ENCODE measurements at regions not wholly inside any gene's neighbourhood (a gene's known extent, or its start where the extent isn't known, plus 50 kb on each side); places are given as distances from the start of the nearest gene placed in this dataset.
A peak's percentile ranks its signal among the peaks of the same experiment; 100 is the strongest.
"Not testable (repeated sequence)": the region's sequence is repeated elsewhere in the genome, so short reads cannot be mapped to it uniquely, and the experiment has no call there.

DNA sequence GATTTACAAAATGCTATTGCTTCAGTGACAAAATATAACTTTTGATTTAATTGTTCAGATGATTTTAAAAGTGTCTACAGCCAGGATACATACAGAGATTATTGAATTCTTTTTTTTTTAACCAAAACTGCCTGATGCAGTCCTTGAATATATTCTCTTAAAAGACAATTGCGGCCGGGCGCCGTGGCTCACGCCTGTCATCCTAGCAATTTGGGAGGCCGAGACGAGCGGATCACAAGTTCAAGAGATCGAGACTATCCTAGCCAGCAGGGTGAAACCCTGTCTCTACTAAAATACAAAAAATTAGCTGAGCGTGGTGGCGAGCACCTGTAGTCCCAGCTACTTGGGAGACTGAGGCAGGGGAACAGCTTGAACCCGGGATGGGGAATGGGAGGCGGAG lies 497.0 kb upstream of the FSIP2 start:
- no peak overlapping the region for H3K4me3 ChIP-seq
- H3K27ac ChIP-seq: no peak overlapping the region

DNA sequence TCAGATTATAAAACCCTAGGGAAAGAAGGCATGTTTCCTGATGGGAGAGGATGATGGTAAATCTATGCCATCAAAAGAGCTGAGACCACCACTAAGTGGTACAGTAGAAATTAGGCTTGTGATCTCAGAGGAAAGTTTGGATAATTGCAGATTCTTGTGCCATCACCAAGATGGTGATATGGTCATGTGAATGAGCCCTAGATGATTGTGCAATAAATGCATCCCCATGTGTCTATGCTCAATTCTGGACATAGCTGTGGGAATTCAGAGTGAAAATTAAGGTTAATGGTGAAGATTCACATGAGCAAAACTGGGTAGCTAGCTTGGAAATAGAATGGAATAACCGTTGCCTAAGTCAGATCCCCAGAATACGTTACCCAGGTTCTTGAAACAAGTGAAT lies 496.1 kb upstream of the FSIP2 start:
- no peak overlapping the region for H3K4me3 ChIP-seq
- no peak overlapping the region for H3K27ac ChIP-seq

DNA sequence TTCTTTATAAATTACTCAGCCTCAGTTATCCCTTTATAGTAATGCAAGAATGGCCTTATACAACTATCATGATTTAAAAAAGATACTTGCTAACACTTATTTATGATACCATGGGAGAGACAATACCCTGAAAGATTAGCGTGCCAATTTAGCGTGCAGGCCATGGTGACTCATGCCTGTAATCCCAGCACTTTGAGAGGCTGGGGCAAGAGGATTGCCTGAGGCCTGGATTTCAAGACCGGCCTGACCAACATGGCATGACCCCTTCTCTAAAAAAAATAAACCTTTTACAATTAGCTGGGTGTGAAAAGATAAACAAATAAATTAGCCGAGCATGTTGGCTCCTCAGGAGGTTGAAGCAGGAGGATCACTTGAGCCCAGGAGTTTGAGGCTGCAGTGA lies 493.4 kb upstream of the FSIP2 start:
- no peak overlapping the region for H3K27ac ChIP-seq

DNA sequence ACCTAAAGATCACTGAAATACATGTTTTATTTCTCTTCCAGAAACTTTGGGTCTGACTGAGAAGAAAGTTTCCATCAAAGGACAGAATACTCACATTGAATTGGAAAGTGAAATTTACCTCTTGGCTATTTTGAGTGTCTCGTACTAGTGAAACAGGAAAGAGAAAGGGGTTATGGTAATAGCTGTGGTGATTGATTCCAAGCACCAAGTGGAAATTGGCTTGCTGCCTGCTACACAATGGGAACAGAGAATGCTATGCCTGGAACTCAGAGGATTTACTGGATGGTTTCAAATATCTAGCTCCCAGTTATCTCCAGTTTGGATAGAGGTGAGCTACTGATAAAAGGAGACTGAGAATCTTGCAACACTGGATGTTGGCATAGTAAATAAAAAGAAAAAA lies 492.8 kb upstream of the FSIP2 start:
- H3K4me3 ChIP-seq: no peak overlapping the region
- no peak overlapping the region for H3K27ac ChIP-seq

More for the DNA sequence above, 493.4 kb upstream of the FSIP2 start:
- H3K4me3 ChIP-seq: no peak overlapping the region

DNA sequence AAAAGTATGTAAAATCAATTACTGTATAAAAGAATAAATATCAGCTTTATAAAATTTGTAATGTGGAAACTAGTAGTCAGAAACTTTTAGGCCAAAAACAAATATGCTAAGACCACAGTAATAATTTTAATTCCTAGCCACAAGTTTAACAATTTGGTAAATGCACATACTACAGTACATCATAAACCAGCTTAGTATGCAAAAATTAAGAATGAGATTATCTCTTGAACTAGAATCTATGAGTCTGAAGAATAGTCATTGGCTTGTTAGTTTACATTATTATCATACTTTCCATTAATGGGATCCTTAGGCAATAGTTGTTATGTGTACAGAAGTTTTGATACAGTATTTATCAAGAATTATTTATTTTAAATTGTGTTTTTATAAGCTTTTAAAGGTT lies 491.9 kb upstream of the FSIP2 start:
- Histone ChIP-seq H3K27ac (no peak overlapping the region), H3K4me3 (no peak overlapping the region)

DNA sequence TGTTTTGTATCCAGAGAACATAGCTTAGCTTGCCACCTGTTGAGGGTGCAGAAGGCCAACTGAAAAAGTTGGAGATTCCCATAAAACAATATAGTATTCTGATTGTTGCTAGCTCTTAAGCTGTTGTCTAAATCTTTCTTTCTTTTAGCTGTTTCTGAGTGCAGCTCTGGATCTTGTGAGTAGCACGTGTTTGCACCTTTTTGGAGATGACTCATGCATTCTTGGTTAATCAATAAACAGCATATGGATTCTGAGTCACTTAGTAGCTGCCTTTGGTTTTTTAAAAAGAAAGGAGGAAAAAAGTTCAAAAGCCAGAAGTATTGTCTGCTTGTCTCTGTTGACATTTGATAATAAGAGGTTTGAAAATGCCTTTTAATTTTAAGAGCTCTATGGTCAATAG lies 483.0 kb upstream of the FSIP2 start:
- Histone ChIP-seq H3K4me3 (no peak overlapping the region), H3K27ac (no peak overlapping the region)

DNA sequence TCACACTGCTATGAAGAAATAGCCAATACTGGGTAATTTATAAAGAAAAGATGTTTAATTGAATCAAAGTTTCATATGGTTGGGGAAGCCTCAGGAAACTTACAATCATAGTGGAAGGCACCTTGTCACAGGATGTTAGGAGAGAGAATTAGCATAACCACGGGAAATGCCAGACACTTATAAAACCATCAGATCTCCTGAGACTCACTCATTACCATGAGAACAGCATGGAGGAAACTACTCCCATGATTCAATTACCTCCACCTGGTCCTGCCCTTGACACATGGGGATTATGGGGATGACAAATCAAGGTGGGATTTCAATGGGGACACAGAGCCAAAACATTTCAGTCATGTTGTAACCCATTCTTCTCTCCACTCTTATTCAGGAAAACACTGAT lies 472.9 kb upstream of the FSIP2 start:
- Histone ChIP-seq H3K27ac (no peak overlapping the region), H3K4me3 (no peak overlapping the region)

DNA sequence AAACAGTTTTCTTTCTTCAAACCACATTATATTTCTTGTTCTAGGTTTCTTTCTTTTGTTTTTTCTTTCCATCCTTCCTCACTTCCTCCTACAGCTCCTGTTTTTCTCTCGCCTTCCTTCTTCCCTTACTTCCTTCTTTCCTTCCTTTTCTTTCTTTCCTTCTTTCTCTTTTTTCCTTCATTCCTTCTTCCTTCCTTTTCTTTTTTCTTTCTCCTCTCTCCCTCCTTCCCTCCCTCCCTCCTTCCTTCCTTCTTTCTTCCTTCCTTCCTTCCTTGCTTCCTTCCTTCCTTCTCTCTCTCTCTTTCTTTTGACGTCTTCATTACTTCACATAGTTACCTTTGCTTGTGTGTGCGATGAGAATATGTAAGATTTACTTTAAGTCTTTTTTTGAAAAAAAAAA lies 470.0 kb upstream of the FSIP2 start:
- Histone ChIP-seq H3K27ac (no peak overlapping the region), H3K4me3 (no peak overlapping the region)

DNA sequence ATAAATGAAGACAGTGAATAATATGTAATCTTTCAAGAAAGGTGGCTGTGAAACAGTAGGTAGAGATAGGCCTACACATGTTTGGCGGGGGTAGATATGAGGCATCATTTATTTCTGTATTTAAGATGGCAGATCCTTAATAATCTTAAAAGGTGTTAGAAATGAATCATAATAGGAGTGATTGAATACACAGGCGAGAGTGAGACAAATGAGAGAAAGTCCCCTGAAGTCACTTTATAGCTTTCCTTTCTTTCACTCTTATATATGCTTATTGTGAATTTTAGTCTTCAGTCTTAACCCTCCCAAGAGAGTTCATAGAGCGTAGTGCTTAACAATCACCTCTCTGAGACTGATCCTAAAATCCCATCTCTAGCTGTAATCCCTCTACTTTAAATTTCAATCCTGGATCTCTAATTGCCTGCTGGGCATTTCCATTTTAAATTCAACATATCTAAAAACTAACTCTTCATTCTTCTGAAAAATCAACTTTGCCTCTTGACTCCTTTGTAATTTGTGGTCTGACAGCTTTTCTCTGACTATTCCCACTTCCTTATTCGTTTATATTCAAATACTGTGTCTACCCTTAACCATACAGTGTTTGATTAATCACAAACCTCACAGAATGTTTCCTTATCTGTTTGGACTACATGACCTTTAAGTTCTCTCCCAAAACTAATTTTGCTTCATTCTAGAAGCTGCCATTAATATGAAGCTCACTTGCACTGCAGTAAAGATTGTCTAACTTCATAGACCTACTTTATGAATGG lies 463.7 kb upstream of the FSIP2 start:
- H3K4me3 ChIP-seq: no peak overlapping the region

DNA sequence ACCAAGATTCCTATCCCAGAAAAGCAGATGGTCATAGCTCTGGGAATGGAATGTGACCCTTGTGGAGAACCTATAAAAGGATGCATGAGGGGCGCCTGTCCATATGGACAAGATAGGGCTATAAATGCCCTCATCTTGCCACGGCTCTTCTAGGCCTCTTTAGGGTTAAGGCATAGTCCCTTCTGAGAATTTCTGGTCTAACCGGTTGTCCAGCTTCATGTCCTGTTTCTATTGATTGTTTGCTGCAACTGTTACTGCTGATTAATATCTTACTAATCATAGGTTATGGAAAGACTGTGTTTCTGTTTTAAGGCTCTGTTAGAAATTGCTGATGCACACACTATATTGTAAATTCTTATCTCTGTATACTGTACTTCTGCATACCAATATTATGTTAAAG lies 462.6 kb upstream of the FSIP2 start:
- not testable (repeated sequence) for H3K4me3 ChIP-seq, H3K27ac ChIP-seq

More for the DNA sequence above, 463.7 kb upstream of the FSIP2 start:
- H3K27ac ChIP-seq: no peak overlapping the region

DNA sequence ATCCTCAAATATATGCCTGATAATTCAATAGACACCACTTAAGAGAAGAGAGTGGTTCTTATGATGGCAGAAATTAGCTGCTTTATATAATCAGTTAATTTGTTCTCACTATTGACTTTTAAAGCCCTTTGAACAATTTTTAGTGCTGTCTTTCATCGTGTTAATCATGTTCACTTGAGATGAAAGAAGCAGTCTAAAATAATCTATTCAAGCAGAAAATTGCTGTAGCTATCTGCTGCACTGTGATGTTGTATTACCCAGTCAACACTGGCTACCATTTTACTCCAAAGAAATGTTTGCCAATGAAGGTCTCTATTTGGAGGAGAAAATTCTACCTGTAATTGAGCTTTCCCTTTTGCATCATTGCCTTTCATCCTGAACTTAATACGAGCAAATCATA lies 459.8 kb upstream of the FSIP2 start:
- no peak overlapping the region for H3K4me3 ChIP-seq

DNA sequence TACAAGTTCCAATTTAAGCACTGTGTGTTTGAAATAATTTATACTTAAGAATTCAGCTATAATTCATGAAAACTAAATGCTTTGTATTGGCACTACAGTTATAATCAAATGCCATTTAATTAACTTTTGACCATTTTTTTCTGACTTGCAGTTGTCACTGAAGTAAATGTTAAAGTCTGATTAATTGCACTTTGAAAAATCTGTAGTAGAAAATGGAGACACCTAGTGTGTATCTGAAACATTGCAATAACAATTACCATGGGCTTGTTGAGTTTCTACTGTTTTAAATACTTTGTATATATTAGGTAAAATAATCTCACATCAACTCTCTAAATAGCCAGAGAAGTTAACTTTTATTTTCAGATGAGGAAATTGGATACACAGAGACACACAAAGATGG lies 458.6 kb upstream of the FSIP2 start:
- no peak overlapping the region for H3K27ac ChIP-seq
- no peak overlapping the region for H3K4me3 ChIP-seq

More for the DNA sequence above, 459.8 kb upstream of the FSIP2 start:
- no peak overlapping the region for H3K27ac ChIP-seq

DNA sequence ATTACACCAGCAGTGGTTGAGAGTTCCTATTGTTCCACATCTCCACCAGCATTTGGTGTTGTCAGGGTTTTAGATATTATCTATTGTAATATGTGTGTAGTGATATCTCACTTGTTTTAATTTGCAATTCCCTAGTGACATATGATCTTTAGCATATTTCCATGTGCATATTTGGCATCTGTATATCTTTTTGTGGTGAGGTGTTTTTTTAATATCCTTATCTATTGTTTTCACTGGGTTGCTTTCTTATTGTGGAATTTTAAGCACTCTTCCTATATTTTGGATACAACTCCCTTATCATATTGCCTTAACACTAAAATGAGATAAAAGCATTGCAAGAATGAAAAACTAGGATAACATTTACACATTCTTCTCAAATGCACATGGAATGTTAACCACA lies 453.9 kb upstream of the FSIP2 start:
- Histone ChIP-seq H3K4me3 (no peak overlapping the region), H3K27ac (no peak overlapping the region)

DNA sequence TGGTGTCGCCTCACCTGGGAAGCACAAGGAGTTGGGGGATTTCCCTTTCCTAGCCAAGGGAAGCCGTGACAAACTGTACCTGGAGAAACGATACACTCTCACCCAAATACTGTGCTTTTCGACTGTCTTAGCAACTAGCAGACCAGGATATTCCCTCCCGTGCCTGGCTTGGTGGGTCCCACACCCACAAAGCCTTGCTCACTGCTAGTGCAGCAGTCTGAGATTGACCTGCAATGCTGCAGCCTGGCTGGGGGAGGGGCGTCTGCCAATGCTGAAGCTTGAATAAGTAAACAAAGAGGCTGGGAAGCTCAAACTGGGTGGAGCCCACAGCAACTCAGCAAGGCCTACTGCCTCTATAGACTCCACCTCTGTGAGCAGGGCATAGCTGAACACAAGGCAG lies 448.6 kb upstream of the FSIP2 start:
- H3K27ac ChIP-seq: not testable (repeated sequence)
- H3K4me3 ChIP-seq: peak overlapping the region in 1 of 7 experiments; percentile 14

DNA sequence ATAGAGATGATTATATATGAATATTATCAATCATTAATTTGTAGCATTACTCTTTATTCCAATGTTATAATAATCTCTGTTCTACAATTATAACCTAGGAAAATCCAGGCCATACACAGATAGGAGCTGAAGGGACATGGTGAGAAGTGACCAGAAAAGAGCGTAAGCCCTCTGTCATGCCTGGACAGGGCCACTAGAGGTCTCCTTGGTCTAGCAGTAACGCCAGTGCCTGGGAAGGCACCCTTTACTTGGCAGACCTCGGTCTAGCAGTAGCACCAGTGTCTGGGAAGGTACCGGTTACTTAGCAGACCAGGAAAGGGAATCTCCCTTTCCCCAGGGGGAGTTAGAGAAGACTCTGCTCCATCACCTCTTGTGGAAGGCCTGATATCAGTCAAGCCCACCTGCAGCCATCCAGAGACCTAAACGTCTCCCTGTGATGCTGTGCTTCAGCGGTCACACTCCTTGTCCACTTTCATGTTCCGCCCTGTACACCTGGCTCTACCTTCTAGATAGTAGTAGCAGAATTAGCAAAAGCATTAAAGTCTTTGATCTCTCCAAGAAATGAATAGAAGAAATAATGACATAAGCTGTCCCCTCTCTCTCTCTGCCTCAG lies 447.5 kb upstream of the FSIP2 start:
- H3K4me3 ChIP-seq: no peak overlapping the region
- H3K27ac ChIP-seq: no peak overlapping the region

DNA sequence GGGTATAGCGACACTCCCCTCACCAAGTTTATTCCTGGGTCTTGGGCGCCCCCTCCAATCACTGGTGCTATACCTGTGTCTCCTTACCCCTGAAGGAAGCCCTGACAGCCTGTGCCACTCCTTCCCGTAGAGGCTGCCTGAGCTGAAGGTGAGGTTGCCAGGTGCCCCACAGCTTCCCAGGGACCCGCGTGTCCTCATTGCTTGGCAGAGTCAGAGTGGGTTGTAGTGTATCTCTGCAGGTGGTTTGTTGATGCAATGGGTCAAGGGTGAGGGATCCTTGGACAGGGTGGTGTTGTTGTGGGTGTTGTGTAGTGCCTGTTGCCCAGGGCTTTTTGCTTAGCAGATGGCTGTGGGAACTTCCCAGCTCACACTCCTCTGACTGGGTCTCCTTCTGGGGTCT lies 438.7 kb upstream of the FSIP2 start:
- no peak overlapping the region for H3K4me3 ChIP-seq
- no peak overlapping the region for H3K27ac ChIP-seq

DNA sequence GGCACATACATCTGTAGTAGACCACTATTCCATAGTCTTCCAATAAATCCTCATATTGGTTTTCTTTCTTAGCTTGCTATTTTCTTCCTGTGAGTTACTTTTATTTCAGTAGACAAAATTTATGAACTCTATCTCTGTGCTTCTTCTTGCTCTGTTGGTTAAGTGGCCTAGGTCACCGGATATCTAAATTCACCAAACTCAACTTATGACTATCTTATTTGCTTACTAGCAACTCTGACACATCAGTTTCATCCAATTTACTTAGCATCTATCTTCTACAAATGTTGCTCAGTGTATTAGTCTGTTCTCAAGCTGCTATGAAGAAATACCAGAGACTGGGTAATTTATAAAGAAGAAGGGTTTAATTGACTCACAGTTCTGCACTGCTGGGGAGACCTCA lies 432.5 kb upstream of the FSIP2 start:
- no peak overlapping the region for H3K27ac ChIP-seq
- no peak overlapping the region for H3K4me3 ChIP-seq

DNA sequence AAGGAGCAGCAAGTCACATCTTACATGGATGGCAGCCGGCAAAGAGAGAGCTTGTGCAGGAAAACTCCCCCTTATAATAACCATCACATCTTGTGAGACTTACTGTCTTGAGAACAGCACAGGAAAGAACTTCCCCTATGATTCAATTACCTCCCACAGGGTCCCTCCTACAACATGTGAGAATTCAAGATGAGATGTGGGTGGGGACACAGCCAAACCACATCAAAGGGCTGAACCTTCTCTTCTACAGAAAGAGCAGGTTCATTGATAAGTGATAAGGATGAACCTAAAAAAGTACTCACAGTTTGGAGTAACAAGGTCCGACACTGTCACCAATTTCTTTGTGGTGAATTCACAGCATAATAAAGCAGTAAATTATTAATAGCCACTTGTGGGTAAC lies 422.2 kb upstream of the FSIP2 start:
- Histone ChIP-seq H3K27ac (no peak overlapping the region), H3K4me3 (no peak overlapping the region)

DNA sequence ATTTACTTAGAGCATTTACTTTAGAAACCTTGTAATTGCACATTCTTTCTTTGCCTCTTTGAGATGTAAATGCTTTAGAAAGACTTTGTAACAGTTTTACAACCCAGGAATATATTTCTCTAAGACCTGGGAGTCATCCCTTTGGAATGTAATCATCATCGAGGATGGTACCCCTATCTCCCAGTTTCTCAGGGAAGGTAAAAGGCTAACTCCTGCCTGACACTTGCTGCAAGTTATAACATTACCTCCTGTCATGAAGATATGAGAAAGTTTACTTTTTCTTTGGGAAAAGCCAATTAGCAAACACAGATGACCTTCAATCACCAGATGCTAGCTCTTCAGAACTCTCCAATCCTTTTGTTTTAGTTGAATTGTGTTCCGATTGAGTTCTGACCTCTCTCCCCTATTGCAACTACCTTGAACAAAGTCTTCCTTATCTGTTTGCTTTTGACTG lies 420.3 kb upstream of the FSIP2 start:
- no peak overlapping the region for H3K27ac ChIP-seq
- no peak overlapping the region for H3K4me3 ChIP-seq

DNA sequence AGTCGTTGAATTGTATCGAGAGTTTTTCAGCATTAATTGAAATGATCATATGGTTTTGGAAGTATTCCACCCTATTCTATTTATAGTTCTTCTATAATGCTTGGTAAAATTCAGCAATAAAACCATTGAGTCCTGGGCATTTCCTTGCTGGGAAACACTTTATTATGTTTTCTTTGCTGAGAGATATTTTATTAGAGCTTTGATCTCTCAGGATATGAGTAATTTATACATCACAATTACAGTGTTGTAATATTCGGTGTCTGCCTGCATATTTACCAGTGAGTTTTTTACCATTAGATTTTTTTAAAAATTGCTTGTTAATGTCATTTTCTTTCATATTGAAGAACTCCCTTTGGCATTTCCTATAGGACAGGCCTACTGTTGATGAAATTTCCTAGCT lies 402.7 kb upstream of the FSIP2 start:
- H3K27ac ChIP-seq: no peak overlapping the region

DNA sequence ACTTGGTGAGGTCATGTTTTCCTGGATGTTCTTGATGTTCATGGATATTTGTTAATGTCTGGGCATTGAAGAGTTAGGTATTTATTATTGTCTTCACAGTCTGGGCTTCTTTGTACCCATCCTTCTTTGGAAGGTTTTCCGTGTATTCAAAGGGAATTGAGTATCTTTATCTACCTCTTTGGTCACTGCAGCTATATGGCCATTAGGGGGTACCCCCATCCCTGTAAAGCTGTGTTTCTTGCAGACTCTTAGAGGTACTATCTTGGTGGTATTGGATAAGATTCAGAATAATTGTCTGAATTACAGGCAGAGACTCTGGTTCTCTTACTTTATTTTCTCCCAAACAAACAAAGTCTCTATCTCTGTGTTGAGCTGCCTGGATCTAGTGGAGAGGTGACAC lies 401.6 kb upstream of the FSIP2 start:
- Histone ChIP-seq H3K27ac (no peak overlapping the region), H3K4me3 (no peak overlapping the region)

More for the DNA sequence above, 402.7 kb upstream of the FSIP2 start:
- no peak overlapping the region for H3K4me3 ChIP-seq

DNA sequence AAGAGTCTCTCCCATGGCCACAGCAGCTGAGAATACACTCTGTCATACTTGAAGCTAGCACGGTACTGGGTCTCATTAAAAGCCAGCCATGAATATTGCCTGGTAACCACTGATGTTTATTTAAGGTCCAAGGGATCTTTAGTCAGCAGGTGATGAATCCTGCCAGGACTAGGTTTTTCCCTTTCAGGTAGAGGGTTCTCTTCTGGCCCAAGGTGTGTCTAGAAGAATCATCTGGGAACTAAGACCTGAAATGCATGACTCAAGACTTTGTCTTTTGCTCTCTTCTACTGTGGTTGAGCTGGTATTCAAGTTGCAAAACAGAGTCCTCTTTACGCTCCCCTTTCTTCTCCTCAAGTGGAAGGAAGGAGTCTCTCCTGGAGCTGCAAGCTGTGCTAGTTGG lies 400.5 kb upstream of the FSIP2 start:
- Histone ChIP-seq H3K27ac (no peak overlapping the region), H3K4me3 (no peak overlapping the region)
